ENCODE measurements at regions not wholly inside any gene's neighbourhood (a gene's known extent, or its start where the extent isn't known, plus 50 kb on each side); places are given as distances from the start of the nearest gene placed in this dataset.

DNA sequence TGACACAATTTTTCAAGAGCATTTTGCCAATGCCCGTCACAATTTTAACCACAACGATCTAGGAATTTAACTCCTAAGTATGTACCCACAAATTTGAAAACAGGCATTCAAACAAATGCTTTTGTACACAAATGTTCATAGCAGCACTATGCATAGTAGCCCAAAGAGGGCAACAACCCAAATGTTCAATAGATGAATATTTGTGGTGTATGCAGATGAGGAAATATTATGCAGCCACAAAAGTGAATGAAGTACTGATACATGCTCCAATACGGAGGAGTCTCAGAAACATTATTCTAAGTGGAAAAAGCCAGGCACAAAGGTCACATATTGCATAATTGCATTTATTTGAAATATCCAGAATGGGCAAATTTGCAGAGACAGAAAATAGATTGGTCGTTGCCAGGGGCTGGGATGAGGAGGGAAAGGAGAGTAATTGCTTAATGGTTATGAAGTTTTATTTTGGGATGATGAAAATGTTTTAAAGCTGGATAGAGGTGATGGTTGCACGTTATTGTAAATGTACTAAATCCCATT is 117.2 kb downstream of the PXDC1 start:
- Histone ChIP-seq H3K27me3 (no peaks in the 10 kb centered on the region), H3K27ac (no peak overlapping the region), H3K36me3 (no peaks in the 10 kb centered on the region), H3K4me3 (no peak overlapping the region), H3K9me3 (no peaks in the 10 kb centered on the region), H3K4me1 (no peaks in the 10 kb centered on the region)
- no peak for ATAC-seq (ENCODE audit: low FRiP score in 2 of 2)
- DNase-seq = no peak
- TF ChIP-seq CTCF (IDR thresholded peaks at IDR 0.05) (no peak), POLR2AphosphoS5 (IDR thresholded peaks at IDR 0.05) (no peak)
- WGBS, 2 donors = 81 to 87% methylated on average over 5 of the region's 5 CpGs

- peaks cover 0 to under 1% (median 0%) of the 10 kb centered on the region in 4 donors for H3K4me1 ChIP-seq
- WGBS, 2 donors = 84 to 88% methylated on average over 5 of the region's 5 CpGs
- no peak overlapping the region for H3K4me3 ChIP-seq
- no peaks in the 10 kb centered on the region for H3K36me3 ChIP-seq
- DNase-seq (no peak), ATAC-seq (ENCODE audit: low FRiP score in 2 of 2) (no peak)
- no peak overlapping the region for H3K27ac ChIP-seq
- no peaks in the 10 kb centered on the region for H3K9me3 ChIP-seq
- no peaks in the 10 kb centered on the region for H3K27me3 ChIP-seq
- TF ChIP-seq CTCF (IDR thresholded peaks at IDR 0.05) = no peak
- no peak for TF ChIP-seq POLR2A (IDR thresholded peaks at IDR 0.05)
These were observed 117.8 kb downstream of the PXDC1 start for GRCh38 chr6:3633711-3634110.

GRCh38 chr6:3631877-3632276 is 119.6 kb downstream of the PXDC1 start:
- Histone ChIP-seq H3K36me3 (no peaks in the 10 kb centered on the region), H3K4me1 (peaks cover 0 to 7% (median 0%) of the 10 kb centered on the region in 4 donors), H3K27ac (no peak overlapping the region), H3K4me3 (no peak overlapping the region), H3K9me3 (no peaks in the 10 kb centered on the region), H3K27me3 (no peaks in the 10 kb centered on the region)
- WGBS, 2 donors = 89 to 91% methylated on average over 7 of the region's 7 CpGs
- no peak for DNase-seq
- no peak for ATAC-seq (ENCODE audit: low FRiP score in 2 of 2)
- TF ChIP-seq POLR2AphosphoS5 (IDR thresholded peaks at IDR 0.05) (no peak), CTCF (IDR thresholded peaks at IDR 0.05) (no peak), EP300 (IDR thresholded peaks at IDR 0.05) (no peak), POLR2A (IDR thresholded peaks at IDR 0.05) (no peak)

- Histone ChIP-seq H3K36me3 (no peaks in the 10 kb centered on the region), H3K4me1 (peaks cover 0 to 7% (median 0%) of the 10 kb centered on the region in 4 donors), H3K9me3 (no peaks in the 10 kb centered on the region), H3K4me3 (no peak overlapping the region), H3K27ac (no peak overlapping the region), H3K27me3 (no peaks in the 10 kb centered on the region)
- no peak for TF ChIP-seq POLR2A (IDR thresholded peaks at IDR 0.05)
- TF ChIP-seq CTCF (IDR thresholded peaks at IDR 0.05) = no peak
- TF ChIP-seq POLR2AphosphoS5 (IDR thresholded peaks at IDR 0.05) = no peak
- no peak for TF ChIP-seq EP300 (IDR thresholded peaks at IDR 0.05)
- 95 to 97% methylated on average over 3 of the region's 3 CpGs for WGBS, 2 donors
- DNase-seq (no peak), ATAC-seq (ENCODE audit: low FRiP score in 2 of 2) (no peak)
These were observed 120.3 kb downstream of the PXDC1 start for GRCh38 chr6:3631186-3631585.

GRCh38 chr6:3630258-3630835 is 121.2 kb downstream of the PXDC1 start:
- H3K27ac ChIP-seq = no peak overlapping the region
- no peaks in the 10 kb centered on the region for H3K9me3 ChIP-seq
- TF ChIP-seq POLR2AphosphoS5 (IDR thresholded peaks at IDR 0.05) (no peak), EP300 (IDR thresholded peaks at IDR 0.05) (no peak)
- 85 to 91% methylated on average over 4 of the region's 4 CpGs for WGBS, 2 donors
- ATAC-seq (ENCODE audit: low FRiP score in 2 of 2) (no peak), DNase-seq (no peak)
- H3K4me3 ChIP-seq = no peak overlapping the region
- no peaks in the 10 kb centered on the region for H3K36me3 ChIP-seq
- H3K4me1 ChIP-seq = peaks cover 0 to 7% (median 0%) of the 10 kb centered on the region in 4 donors
- H3K27me3 ChIP-seq = no peaks in the 10 kb centered on the region

Measured in upper lobe of left lung (tissue), 6 donors.